HepG2 (cell line): ENCODE measurements at regions not wholly inside any gene's neighbourhood (a gene's known extent, or its start where the extent isn't known, plus 50 kb on each side); places are given as distances from the start of the nearest gene placed in this dataset.
"Not testable (repeated sequence)": the region's sequence is repeated elsewhere in the genome, so short reads cannot be mapped to it uniquely, and the experiment has no call there.

Source experiments
- ATAC-seq: fragments of 200-7000 bp; cut with Tn5 transposase; 3 replicates; pipeline ENCODE4 v1.9.1; 2020; ENCODE audit warnings: mild to moderate bottlenecking, moderate library complexity
- BruUV-seq: library from RNA; stranded (reverse); fragments of 400-500 nt; replicated peaks from 2 replicates; lab custom pipeline; 2021; lab: Mats Ljungman, UMichigan
- CTCF ChIA-PET: fragments of 300-600 bp; formaldehyde crosslinking; extraction: SDS; loops from one replicate; lab custom pipeline; 2021; ENCODE audit warnings: low total read pairs, inconsistent platforms, low intra/inter-chr PET ratio; lab: Yijun Ruan, JAX
- POLR2A ChIA-PET: fragments of 350-600 bp; sonication (Branson Sonifier 250); formaldehyde crosslinking; loops from one replicate; lab custom pipeline; 2020; ENCODE audit warnings: antibody characterized with exemption, inconsistent platforms; lab: Yijun Ruan, JAX
- DNase-seq: peaks from one replicate; pipeline ENCODE4 v3.0.0-alpha.2; 2015; ENCODE audit warnings: low spot score
- FAIRE-seq: peaks from 3 replicates; lab custom pipeline; 2011; peaks lifted over from hg19 to GRCh38; lab: Jason Lieb, UNC
- H2AFZ ChIP-seq: one replicate; pipeline ENCODE4 v1.6.1; 2011; ENCODE audit warnings: low read length, inconsistent platforms
- H3K27ac ChIP-seq: fragments of 300-600 bp; 3 replicates; pipeline ENCODE4 v1.8.0; 2011; ENCODE audit warnings: mixed run types, mild to moderate bottlenecking, mixed read lengths, low read length, inconsistent platforms; ENCODE audit not compliant: insufficient read depth; ENCODE audit errors: extremely low read length
- H3K27me3 ChIP-seq, 2 experiments: fragments of 200-600 bp in 1 of 2; 2 replicates in 1 of 2; 3 replicates in 1 of 2; pipeline versions ENCODE4 v1.6.0 to v1.8.0; 2011; ENCODE audit warnings: low read length in 2 of 2, mild to moderate bottlenecking in 2 of 2, moderate library complexity in 2 of 2, inconsistent platforms in 1 of 2; ENCODE audit not compliant: insufficient read depth in 2 of 2, control insufficient read depth in 1 of 2
- H3K36me3 ChIP-seq, 2 experiments: fragments of 200-600 bp in 1 of 2; replicated peaks in 1 of 2; 2 replicates in 1 of 2; 3 replicates in 1 of 2; pipeline versions ENCODE4 v1.5.1 to v1.8.0; 2011; ENCODE audit warnings: low read length in 2 of 2, inconsistent platforms in 1 of 2; ENCODE audit not compliant: insufficient read depth in 2 of 2, control insufficient read depth in 1 of 2
- H3K4me1 ChIP-seq: 2 replicates; pipeline ENCODE4 v1.5.1; 2012; ENCODE audit warnings: low read length, inconsistent platforms; ENCODE audit not compliant: insufficient read depth
- H3K4me2 ChIP-seq: 2 replicates; pipeline ENCODE4 v1.6.0; 2011; ENCODE audit warnings: low read depth, low read length, inconsistent platforms
- H3K4me3 ChIP-seq, 3 experiments: fragments of 200-600 bp in 1 of 3; sonication (generic), shearing (Covaris generic) in 1 of 3; replicated peaks in 1 of 3; 2 replicates each; pipeline ENCODE4 v1.5.1; 2011 to 2016; ENCODE audit warnings: low read length in 3 of 3, inconsistent platforms in 2 of 3, low read depth in 2 of 3, mild to moderate bottlenecking in 2 of 3, control low read depth in 1 of 3, mixed read lengths in 1 of 3; ENCODE audit not compliant: insufficient read depth in 1 of 3
- H3K79me2 ChIP-seq: one replicate; pipeline ENCODE4 v1.6.1; 2011; ENCODE audit warnings: low read length, inconsistent platforms; ENCODE audit not compliant: insufficient read depth
- H3K9ac ChIP-seq: 2 replicates; pipeline ENCODE4 v1.6.0; 2011; ENCODE audit warnings: mild to moderate bottlenecking, low read depth, low read length, inconsistent platforms; ENCODE audit not compliant: insufficient read depth
- H3K9me3 ChIP-seq: 2 replicates; pipeline ENCODE4 v1.5.1; 2012; ENCODE audit warnings: mild to moderate bottlenecking, low read length
- H4K20me1 ChIP-seq: 2 replicates; pipeline ENCODE4 v1.6.0; 2011; ENCODE audit warnings: inconsistent platforms, mild to moderate bottlenecking, low read length, moderate library complexity; ENCODE audit not compliant: insufficient read depth
- AFF4 ChIP-seq: sonication (generic); formaldehyde crosslinking; IDR thresholded peaks from 2 replicates; pipeline ENCODE4 v1.4.0; 2020; ENCODE audit warnings: missing genetic modification reagents
- CREB1 ChIP-seq, 2 experiments: fragments of 450-650 bp in 1 of 2; IDR thresholded peaks; 2 replicates each; pipeline ENCODE4 v1.6.1; 2016 to 2017; ENCODE audit warnings: control low read depth in 1 of 2, mild to moderate bottlenecking in 1 of 2, missing compliant biosample characterization in 1 of 2, missing genetic modification characterization in 1 of 2
- GPN1 ChIP-seq: sonication (generic); formaldehyde crosslinking; IDR thresholded peaks from 2 replicates; pipeline ENCODE4 v1.5.1; 2020; ENCODE audit warnings: missing genetic modification reagents, borderline replicate concordance
- HOXA9 ChIP-seq: sonication (generic); formaldehyde crosslinking; IDR thresholded peaks from 2 replicates; pipeline ENCODE4 v1.8.1; 2022; ENCODE audit warnings: missing genetic modification reagents, mild to moderate bottlenecking, moderate library complexity, borderline replicate concordance
- SALL1 ChIP-seq: sonication (generic); formaldehyde crosslinking; IDR thresholded peaks from 2 replicates; pipeline ENCODE4 v1.8.0; 2022; ENCODE audit warnings: mild to moderate bottlenecking, missing genetic modification reagents
- TRIM24 ChIP-seq: sonication (generic); formaldehyde crosslinking; IDR thresholded peaks from 2 replicates; pipeline ENCODE4 v1.8.0; 2022; ENCODE audit warnings: mild to moderate bottlenecking, missing genetic modification reagents
- ZFP90 ChIP-seq: sonication (generic); formaldehyde crosslinking; IDR thresholded peaks from 2 replicates; pipeline ENCODE4 v1.8.0; 2022; ENCODE audit warnings: missing genetic modification reagents, mild to moderate bottlenecking, inconsistent platforms, borderline replicate concordance
- ZMYM2 ChIP-seq: sonication (generic); formaldehyde crosslinking; IDR thresholded peaks from 2 replicates; pipeline ENCODE4 v1.8.0; 2022; ENCODE audit warnings: mild to moderate bottlenecking, missing genetic modification reagents
- ZNF281 ChIP-seq: sonication (generic); formaldehyde crosslinking; IDR thresholded peaks from 2 replicates; pipeline ENCODE4 v1.4.0; 2020; ENCODE audit warnings: missing genetic modification reagents, borderline replicate concordance
- ZNF432 ChIP-seq: sonication (generic); formaldehyde crosslinking; IDR thresholded peaks from 2 replicates; pipeline ENCODE4 v1.5.0; 2020; ENCODE audit warnings: missing genetic modification reagents, mild to moderate bottlenecking, borderline replicate concordance
- ZZZ3 ChIP-seq: sonication (generic); formaldehyde crosslinking; IDR thresholded peaks from 2 replicates; pipeline ENCODE4 v1.4.0; 2020; ENCODE audit warnings: missing genetic modification reagents, mild to moderate bottlenecking, borderline replicate concordance
- WGBS: methylation state at CpG from one replicate; pipeline ENCODE4 v1.1.6; 2017; ENCODE audit warnings: low lambda C conversion rate; 5-methylcytosine and 5-hydroxymethylcytosine counted together
- in situ Hi-C: cut with HindIII; loops from 2 replicates; pipeline ENCODE4 v1.10.0; 2017; ENCODE audit warnings: low pct_unique_long_range_greater_than_20kb; ENCODE audit not compliant: extremely low pct_ligation_motif_present
- intact Hi-C: fragments of 100-400 bp; cut with micrococcal nuclease; formaldehyde crosslinking; loops from one replicate; pipeline ENCODE4 v1.10.0; 2022; ENCODE audit not compliant: unreplicated experiment

DNA sequence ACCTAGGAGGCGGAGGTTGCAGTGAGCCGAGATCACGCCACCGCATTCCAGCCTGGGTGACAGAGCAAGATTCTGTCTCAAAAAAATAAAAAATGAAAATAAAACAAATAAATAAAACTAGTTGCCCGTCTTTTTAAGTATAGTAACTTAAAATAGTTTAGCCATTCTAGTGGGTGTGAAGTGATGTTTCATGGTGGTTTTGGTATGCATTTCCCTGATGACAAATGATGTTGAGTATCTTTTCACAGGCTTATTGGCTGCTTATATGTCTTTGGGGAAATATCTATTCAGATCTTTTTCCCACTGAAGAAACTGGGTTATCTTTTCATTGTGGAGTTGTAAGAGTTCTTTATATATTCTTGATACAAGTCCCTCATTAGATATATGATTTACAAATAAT lies 102.4 kb upstream of the METAP2 start:
- BruUV-seq, result no TSS peak
- Histone ChIP-seq H3K36me3 (no peaks in the 10 kb centered on the region), H3K9me3 (no peaks in the 10 kb centered on the region), H3K27ac (no peak overlapping the region), H3K4me3 (no peak overlapping the region), H3K9ac (no peak overlapping the region), H3K79me2 (no peaks in the 10 kb centered on the region), H2AFZ (no peak overlapping the region), H3K27me3 (no peaks in the 10 kb centered on the region; a peak in 1 of 5 replicates), H3K4me1 (no peaks in the 10 kb centered on the region), H3K4me2 (no peak overlapping the region), H4K20me1 (no peaks in the 10 kb centered on the region)
- FAIRE-seq, result no peak
- POLR2A ChIA-PET, result no interaction called here
- intact Hi-C loops, result no loop called here
- CTCF ChIA-PET, result no interaction called here
- 63% methylated on average over 5 of the region's 5 CpGs for WGBS
- no peak for DNase-seq
- no peak for TF ChIP-seq ZMYM2 (CRISPR knock-in tag)
- TF ChIP-seq ZFP90 (CRISPR knock-in tag), result no peak
- TF ChIP-seq ZNF432 (CRISPR knock-in tag), result no peak
- TF ChIP-seq TRIM24 (CRISPR knock-in tag), result no peak
- no peak for TF ChIP-seq SALL1 (CRISPR knock-in tag)
- no peak for TF ChIP-seq HOXA9 (CRISPR knock-in tag)
- no peak for TF ChIP-seq GPN1 (CRISPR knock-in tag)
- no peak for TF ChIP-seq ZNF281 (CRISPR knock-in tag)
- no peak for TF ChIP-seq AFF4 (CRISPR knock-in tag)
- no peak for TF ChIP-seq CREB1 (IDR thresholded peaks at IDR 0.05)
- TF ChIP-seq CREB1 (CRISPR knock-in tag; IDR thresholded peaks at IDR 0.05), result no peak
- TF ChIP-seq ZZZ3 (CRISPR knock-in tag), result no peak
- TF ChIP-seq, all 625 proteins: peak for 0
- in situ Hi-C loops, result no loop called here
- no peak for ATAC-seq

- FAIRE-seq, H3K27me3 ChIP-seq, intact Hi-C loops, CTCF ChIA-PET, H3K4me3 ChIP-seq, H3K36me3 ChIP-seq, BruUV-seq, H3K27ac ChIP-seq, H3K9me3 ChIP-seq, DNase-seq, H4K20me1 ChIP-seq, H2AFZ ChIP-seq, H3K4me1 ChIP-seq, H3K9ac ChIP-seq, POLR2A ChIA-PET, in situ Hi-C loops, ATAC-seq, H3K79me2 ChIP-seq, H3K4me2 ChIP-seq: not testable (repeated sequence)
- no CpG with 5 or more reads among the region's 23 CpGs for WGBS
Measured at GRCh38 chr12:95379481-95379880, 94.5 kb upstream of the METAP2 start.
